Cardiac muscle cell (in vitro differentiated cells and primary cell): ENCODE measurements at regions not wholly inside any gene's neighbourhood (a gene's known extent, or its start where the extent isn't known, plus 50 kb on each side); places are given as distances from the start of the nearest gene placed in this dataset.

ENCODE experiments used
- DNase-seq, 2 donors: peaks; one replicate each; pipeline versions ENCODE4 v3.0.0 to v3.0.0-alpha.2; 2010 to 2017; ENCODE audit warnings: low read depth in 1 of 2, low spot score in 1 of 2
- H3K27ac ChIP-seq: fragments of 200-600 bp; sonication (generic); 2 replicates; pipeline ENCODE4 v1.5.1; 2016
- H3K27me3 ChIP-seq: fragments of 200-600 bp; sonication (generic); 2 replicates; pipeline ENCODE4 v1.6.0; 2016; ENCODE audit warnings: control low read depth
- H3K36me3 ChIP-seq: fragments of 200-600 bp; sonication (generic); 2 replicates; pipeline ENCODE4 v1.5.1; 2016; ENCODE audit warnings: control low read depth
- H3K4me1 ChIP-seq: fragments of 200-600 bp; sonication (generic); 2 replicates; pipeline ENCODE4 v1.8.1; 2017; ENCODE audit warnings: low read depth, mild to moderate bottlenecking, mixed run types
- H3K4me3 ChIP-seq: fragments of 200-600 bp; sonication (generic); 2 replicates; pipeline ENCODE4 v1.5.1; 2016; ENCODE audit warnings: mild to moderate bottlenecking
- H3K9me3 ChIP-seq: fragments of 200-600 bp; sonication (generic); 2 replicates; pipeline ENCODE4 v1.5.1; 2017; ENCODE audit warnings: low read depth, mild to moderate bottlenecking, control low read depth
- CTCF ChIP-seq: IDR thresholded peaks from 2 replicates; pipeline ENCODE4 v1.5.1; 2012; ENCODE audit warnings: low read depth, mild to moderate bottlenecking, low read length

DNA sequence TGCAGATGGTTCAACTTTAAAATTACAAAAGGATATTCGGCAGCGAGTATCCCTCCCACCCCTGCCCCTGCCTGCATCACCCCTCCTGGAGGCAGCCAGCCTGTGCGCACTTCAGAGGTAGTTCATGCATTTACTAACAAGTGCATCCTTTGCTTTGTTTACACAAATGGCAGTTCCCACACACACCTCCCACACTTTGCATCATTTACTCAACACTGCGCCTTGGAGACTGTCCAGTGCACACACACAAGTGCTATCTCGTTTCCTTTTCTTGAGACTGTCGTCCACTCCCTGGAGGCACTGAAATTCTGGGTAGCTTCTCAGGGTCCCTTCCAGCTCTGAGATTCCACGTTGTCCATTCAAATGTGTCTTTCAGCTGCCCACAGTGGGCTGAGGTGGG, 53.1 kb upstream of the VSX1 start:
- no peak for TF ChIP-seq CTCF
- no peak for DNase-seq
- Histone ChIP-seq H3K4me3 (no peak overlapping the region), H3K9me3 (no peaks in the 10 kb centered on the region), H3K4me1 (peaks cover 7% of the 10 kb centered on the region), H3K27me3 (no peaks in the 10 kb centered on the region), H3K27ac (no peak overlapping the region), H3K36me3 (no peaks in the 10 kb centered on the region)

- H3K36me3 ChIP-seq, result no peaks in the 10 kb centered on the region
- no peak overlapping the region for H3K27ac ChIP-seq
- no peak overlapping the region for H3K4me3 ChIP-seq
- no peak for TF ChIP-seq CTCF
- peaks cover 7% of the 10 kb centered on the region for H3K4me1 ChIP-seq
- H3K27me3 ChIP-seq, result peaks cover 5% of the 10 kb centered on the region
- H3K9me3 ChIP-seq, result no peaks in the 10 kb centered on the region
- DNase-seq, result no peak
Observed at GRCh38 chr20:25136056-25136455, 54.1 kb upstream of the VSX1 start.

DNA sequence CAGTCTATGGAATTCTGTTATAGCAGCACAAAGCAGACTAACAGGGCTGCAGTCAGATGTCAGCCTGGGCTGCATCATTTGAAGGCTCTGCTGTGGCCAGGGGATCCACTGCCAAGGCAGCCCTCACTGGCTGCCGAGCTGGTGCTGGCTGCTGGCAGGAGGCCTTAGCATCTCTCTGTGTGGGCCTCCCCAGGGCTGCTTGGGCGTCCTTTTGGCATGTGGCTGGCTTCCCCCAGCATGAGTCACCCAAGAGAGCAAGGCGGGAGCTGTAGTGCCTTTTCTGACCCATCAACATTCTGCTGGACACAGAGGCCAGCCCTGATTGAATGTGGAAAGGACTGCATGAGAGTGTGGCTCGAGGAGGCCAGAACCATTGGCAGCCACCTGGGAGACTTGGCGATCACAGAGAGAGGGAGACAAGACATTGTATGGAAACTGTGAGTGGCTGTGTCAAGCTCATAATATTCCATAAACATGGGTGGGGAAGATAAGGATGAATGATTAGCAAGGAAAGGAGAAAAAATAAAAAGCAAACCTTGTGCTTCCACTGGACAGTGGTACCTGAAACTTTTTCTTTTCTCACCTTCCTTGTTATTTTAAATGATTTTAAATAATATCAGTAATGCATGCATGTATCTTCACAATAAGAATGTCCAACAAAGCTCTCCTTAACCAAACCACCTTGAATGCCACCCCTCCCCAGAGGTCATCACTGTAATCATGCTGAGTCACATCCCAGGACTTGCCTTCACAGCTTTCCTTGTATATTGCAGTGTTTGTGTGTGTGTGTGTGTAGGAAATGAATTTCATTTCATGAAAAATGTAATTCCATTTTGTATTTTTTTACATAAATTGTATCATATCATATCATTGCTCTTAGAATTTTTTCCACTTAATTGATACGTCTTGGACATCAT, 55.0 kb upstream of the VSX1 start:
- TF ChIP-seq CTCF, result no peak
- peaks cover 7% of the 10 kb centered on the region for H3K4me1 ChIP-seq
- peak in 1 of 2 donors; percentile 94 for DNase-seq
- H3K36me3 ChIP-seq, result no peaks in the 10 kb centered on the region
- H3K27ac ChIP-seq, result no peak overlapping the region
- no peak overlapping the region for H3K4me3 ChIP-seq
- peaks cover 14% of the 10 kb centered on the region for H3K27me3 ChIP-seq
- no peaks in the 10 kb centered on the region for H3K9me3 ChIP-seq

DNA sequence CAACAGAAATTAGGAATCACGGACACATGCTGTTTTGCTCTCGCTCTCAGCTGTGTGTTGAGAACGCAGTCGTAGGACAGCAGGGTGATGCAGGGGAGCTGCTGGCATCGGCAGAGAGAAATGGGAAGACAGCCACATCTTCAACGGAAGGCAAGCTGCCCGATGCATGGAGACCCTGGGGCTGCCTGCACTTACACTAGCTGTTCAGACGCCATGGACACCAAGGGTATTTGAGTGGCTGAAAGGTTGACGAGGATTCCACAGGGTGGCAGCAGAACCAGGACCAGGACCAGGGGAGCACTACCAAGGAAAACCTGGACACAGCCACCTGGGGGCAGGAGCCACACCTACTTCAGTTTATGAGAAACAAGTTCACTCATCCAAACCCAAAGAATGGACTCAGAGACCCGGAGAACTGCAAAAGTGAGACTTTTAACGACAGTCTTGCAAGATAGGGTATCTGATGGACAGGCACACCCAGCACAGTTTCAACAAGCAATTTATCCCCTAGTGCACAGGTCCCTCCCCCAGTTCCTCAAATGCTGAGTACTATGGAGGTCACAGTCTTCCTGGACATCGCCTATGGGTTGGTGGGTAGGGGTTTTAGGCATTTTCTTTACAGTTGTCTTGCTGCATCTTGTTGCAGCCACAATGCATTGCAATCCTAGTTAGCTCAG, 56.3 kb upstream of the ENTPD6 start:
- Histone ChIP-seq H3K9me3 (no peaks in the 10 kb centered on the region), H3K4me3 (no peak overlapping the region), H3K27ac (no peak overlapping the region), H3K36me3 (no peaks in the 10 kb centered on the region), H3K27me3 (peaks cover 15% of the 10 kb centered on the region), H3K4me1 (peaks cover 7% of the 10 kb centered on the region)
- DNase-seq, result peak in 1 of 2 donors; percentile 22
- no peak for TF ChIP-seq CTCF

DNA sequence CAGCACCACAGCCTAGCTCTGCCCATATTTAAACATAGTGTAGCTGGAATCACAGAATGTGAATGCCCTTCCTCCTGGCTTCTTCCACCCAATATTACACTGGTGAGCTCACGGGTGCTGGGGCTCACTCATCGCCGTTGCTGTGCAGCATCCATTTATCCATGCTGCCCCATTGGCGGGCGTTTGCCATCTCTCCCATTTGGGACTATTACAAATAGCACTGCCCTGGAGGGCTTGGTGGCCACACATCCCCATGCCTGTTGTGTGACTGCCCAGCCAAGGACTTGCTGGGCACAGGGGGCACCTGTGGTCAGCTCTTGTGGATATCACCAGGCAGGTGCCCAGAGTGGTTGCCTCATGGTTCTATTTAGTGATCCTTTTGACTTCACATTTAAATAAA, 54.5 kb upstream of the ENTPD6 start:
- TF ChIP-seq CTCF, result no peak
- no peaks in the 10 kb centered on the region for H3K9me3 ChIP-seq
- H3K4me3 ChIP-seq, result no peak overlapping the region
- no peak for DNase-seq
- H3K36me3 ChIP-seq, result no peaks in the 10 kb centered on the region
- peaks cover 7% of the 10 kb centered on the region for H3K4me1 ChIP-seq
- H3K27ac ChIP-seq, result no peak overlapping the region
- peaks cover 18% of the 10 kb centered on the region for H3K27me3 ChIP-seq
